ENCODE measurements at regions not wholly inside any gene's neighbourhood (a gene's known extent, or its start where the extent isn't known, plus 50 kb on each side); places are given as distances from the start of the nearest gene placed in this dataset.

DNA sequence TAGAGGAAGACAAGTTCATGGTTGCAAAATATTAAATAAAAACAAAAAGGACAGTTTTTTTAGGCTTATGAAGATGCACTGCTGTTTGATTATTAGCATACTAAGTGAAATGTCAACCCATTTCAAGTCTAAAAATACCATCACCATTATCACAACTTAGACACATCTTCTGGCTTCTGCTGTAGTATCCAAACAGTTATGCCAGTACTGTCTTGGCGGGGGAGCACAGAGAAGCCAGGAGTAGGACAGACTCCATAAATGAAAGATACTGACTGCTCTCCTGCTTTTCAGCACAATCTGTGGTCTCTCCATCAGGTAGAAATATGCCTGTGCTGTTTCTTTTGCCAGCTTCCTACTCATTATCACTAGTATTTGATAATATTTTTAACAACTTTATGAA, 179.2 kb upstream of the DSEL start:
- H3K4me1 ChIP-seq: no peaks in the 10 kb centered on the region
- H3K27me3 ChIP-seq: no peaks in the 10 kb centered on the region
- H3K36me3 ChIP-seq: no peaks in the 10 kb centered on the region
- no peak overlapping the region for H3K4me3 ChIP-seq (ENCODE audit: low read depth, low read length)
- H3K9me3 ChIP-seq: no peaks in the 10 kb centered on the region
- TF ChIP-seq CTCF (IDR thresholded peaks at IDR 0.05; ENCODE audit: low read depth, low read length): no peak
- DNase-seq: no peak

- TF ChIP-seq CTCF (IDR thresholded peaks at IDR 0.05; ENCODE audit: low read depth, low read length): no peak
- Histone ChIP-seq H3K4me1 (no peaks in the 10 kb centered on the region), H3K4me3 (ENCODE audit: low read depth, low read length) (no peak overlapping the region), H3K36me3 (no peaks in the 10 kb centered on the region), H3K9me3 (no peaks in the 10 kb centered on the region), H3K27me3 (no peaks in the 10 kb centered on the region)
- no peak for DNase-seq
These were observed 178.3 kb upstream of the DSEL start for GRCh38 chr18:67694787-67695186.

DNA sequence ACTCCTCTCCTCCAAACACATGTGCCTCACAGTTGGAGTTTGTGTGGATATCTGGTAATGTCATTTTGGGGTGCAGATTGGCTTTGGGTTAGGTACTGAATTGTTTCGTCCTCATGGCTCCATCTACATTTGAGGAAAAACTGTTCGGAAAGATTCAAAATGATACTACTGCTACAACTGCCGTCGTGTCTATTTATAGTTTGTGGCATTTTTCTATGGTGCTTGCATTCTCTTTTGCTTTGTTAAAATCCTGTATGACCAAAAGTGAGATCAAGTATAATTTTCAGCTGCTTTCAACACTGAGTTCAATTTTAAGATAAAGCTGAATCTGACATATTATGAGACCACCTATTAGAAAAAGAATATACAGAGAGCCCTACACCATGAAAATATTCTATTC, 176.3 kb upstream of the DSEL start:
- Histone ChIP-seq H3K36me3 (no peaks in the 10 kb centered on the region), H3K4me3 (ENCODE audit: low read depth, low read length) (no peak overlapping the region), H3K27me3 (no peaks in the 10 kb centered on the region), H3K9me3 (no peaks in the 10 kb centered on the region), H3K4me1 (no peaks in the 10 kb centered on the region)
- DNase-seq: no peak
- no peak for TF ChIP-seq CTCF (IDR thresholded peaks at IDR 0.05; ENCODE audit: low read depth, low read length)

DNA sequence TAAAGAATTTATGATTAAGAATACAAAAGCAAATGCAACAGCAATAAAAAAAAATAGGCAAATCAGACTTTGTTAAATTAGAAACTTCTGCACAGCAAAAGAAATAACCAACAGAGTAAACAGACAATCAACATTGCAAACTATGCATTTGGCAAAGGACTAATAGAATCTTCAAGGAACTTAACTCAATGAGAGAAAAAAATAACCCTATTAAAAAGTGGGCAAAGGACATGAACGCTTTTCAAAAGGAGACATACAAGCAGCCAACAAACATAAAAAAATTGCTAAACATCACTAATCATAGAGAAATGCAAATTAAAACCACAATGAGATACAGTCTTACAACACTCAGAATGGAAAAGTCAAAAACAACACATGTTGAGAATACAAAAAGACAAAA, 166.0 kb upstream of the DSEL start:
- DNase-seq: no peak
- H3K4me3 ChIP-seq (ENCODE audit: low read depth, low read length): no peak overlapping the region
- no peaks in the 10 kb centered on the region for H3K27me3 ChIP-seq
- TF ChIP-seq CTCF (IDR thresholded peaks at IDR 0.05; ENCODE audit: low read depth, low read length): no peak
- H3K36me3 ChIP-seq: no peaks in the 10 kb centered on the region
- no peaks in the 10 kb centered on the region for H3K4me1 ChIP-seq
- no peaks in the 10 kb centered on the region for H3K9me3 ChIP-seq

- no peaks in the 10 kb centered on the region for H3K9me3 ChIP-seq
- no peak for TF ChIP-seq CTCF (IDR thresholded peaks at IDR 0.05; ENCODE audit: low read depth, low read length)
- no peaks in the 10 kb centered on the region for H3K36me3 ChIP-seq
- DNase-seq: no peak
- H3K4me3 ChIP-seq (ENCODE audit: low read depth, low read length): no peak overlapping the region
- H3K4me1 ChIP-seq: no peaks in the 10 kb centered on the region
- H3K27me3 ChIP-seq: no peaks in the 10 kb centered on the region
These were observed 161.0 kb upstream of the DSEL start for GRCh38 chr18:67677489-67677888.

DNA sequence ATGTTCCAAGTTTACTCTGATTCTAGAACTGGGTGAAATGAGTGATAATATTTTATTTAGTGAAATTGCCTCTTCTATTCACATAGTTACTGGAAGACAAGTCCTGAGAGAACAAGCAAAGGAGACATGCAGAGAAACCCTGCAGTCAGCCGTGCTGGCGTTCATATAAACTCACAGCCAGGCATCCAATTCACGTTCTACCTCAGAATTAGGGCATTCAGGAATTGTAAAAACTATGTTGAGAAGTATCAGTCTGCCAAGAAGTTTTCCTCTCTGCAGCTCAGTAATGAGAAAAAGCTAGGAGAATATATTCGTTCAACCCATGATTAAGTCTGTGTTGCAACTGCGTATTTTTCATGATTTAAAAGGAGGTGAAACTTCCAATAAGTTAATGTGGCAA, 156.2 kb upstream of the DSEL start:
- no peak for DNase-seq
- Histone ChIP-seq H3K27me3 (no peaks in the 10 kb centered on the region), H3K36me3 (no peaks in the 10 kb centered on the region), H3K4me1 (no peaks in the 10 kb centered on the region), H3K4me3 (ENCODE audit: low read depth, low read length) (no peak overlapping the region), H3K9me3 (no peaks in the 10 kb centered on the region)
- TF ChIP-seq CTCF (IDR thresholded peaks at IDR 0.05; ENCODE audit: low read depth, low read length): no peak

Data from BE2C (cell line).